HG03354 (cell line): ENCODE measurements at regions not wholly inside any gene's neighbourhood (a gene's known extent, or its start where the extent isn't known, plus 50 kb on each side); places are given as distances from the start of the nearest gene placed in this dataset.
"Not testable (repeated sequence)": the region's sequence is repeated elsewhere in the genome, so short reads cannot be mapped to it uniquely, and the experiment has no call there.

Experiments used
- ATAC-seq: cut with Tn5 transposase; IDR thresholded peaks from one replicate; pipeline ENCODE4 v1.9.1; 2021; ENCODE audit warnings: mild to moderate bottlenecking; ENCODE audit not compliant: unreplicated experiment, poor library complexity, severe bottlenecking

DNA sequence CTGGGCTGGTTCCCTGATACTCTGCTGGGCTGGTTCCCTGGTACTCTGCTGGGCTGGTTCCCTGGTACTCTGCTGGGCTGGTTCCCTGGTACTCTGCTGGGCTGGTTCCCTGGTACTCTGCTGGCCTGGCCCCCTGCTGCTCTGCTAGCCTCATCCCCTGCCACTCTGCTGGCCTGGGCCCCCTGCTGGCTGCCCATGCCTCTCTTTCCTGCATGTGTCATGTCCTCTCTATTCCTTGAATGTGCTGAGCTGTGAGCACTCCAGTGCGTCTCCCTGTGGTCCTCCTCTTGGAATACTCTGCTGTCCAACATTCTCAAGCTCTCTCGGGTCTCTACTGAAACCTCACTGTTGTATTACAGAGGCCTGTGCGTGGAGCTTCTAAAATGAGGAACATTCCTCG is 216.3 kb downstream of the RNF144A start:
- no peak for ATAC-seq

- no peak for ATAC-seq
These were observed 223.1 kb downstream of the RNF144A start for GRCh38 chr2:7140306-7140705.

- no peak for ATAC-seq
These were observed 228.5 kb downstream of the RNF144A start for GRCh38 chr2:7145707-7146106.

GRCh38 chr2:7146151-7146550 is 228.9 kb downstream of the RNF144A start:
- no peak for ATAC-seq

- ATAC-seq: no peak
These were observed 237.4 kb downstream of the RNF144A start for GRCh38 chr2:7154656-7155055.

DNA sequence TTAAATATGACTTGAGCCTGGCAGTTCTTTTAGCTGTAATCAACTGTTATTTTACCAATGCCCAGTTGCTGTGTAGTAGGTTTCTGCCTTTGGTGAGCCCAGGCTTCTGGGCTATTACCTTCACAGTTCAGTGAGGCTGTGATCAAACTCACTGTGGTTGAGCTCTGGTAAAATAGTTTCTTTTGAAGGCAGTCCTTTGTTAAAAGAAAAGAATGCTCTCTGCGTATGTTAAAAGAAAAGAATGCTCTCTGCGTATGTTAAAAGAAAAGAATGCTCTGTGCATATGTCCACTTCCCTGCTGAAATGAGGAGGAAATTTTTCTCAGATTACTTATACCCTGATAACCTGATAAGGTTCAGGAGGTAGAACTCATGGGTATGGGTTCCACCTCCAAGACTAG is 244.3 kb downstream of the RNF144A start:
- ATAC-seq: no peak

GRCh38 chr2:7165736-7166135 is 248.5 kb downstream of the RNF144A start:
- ATAC-seq: no peak

DNA sequence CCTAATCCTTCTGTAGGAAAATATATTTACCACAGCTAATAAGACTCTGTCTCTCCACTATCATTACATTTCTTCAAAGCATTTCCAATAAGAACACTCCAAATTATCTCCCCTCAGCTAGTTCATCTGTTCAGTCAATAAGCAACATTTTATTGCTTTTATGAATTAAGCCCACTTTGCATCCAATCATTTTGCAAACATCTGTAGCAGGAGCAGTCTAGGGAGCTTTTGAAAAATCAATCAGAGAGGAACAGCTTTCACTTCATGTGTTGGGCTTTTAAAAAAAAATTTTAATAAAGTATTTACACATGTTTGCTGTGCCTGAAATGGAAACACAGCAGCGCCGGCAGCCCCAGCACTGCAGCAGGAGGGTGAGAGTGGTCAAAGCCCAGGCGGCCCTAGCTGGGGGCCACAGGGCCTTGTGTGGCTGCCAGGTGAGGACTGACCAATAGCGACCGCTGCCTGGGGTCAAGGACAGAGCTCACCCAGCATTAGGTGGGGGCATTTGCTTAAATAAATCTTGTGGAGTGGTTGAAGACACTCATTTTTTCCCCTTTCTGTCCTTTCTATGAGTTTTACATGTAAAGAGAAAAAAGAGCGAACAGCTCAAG is 250.7 kb downstream of the RNF144A start:
- ATAC-seq: no peak

GRCh38 chr2:7169593-7169992 is 252.4 kb downstream of the RNF144A start:
- ATAC-seq: no peak

DNA sequence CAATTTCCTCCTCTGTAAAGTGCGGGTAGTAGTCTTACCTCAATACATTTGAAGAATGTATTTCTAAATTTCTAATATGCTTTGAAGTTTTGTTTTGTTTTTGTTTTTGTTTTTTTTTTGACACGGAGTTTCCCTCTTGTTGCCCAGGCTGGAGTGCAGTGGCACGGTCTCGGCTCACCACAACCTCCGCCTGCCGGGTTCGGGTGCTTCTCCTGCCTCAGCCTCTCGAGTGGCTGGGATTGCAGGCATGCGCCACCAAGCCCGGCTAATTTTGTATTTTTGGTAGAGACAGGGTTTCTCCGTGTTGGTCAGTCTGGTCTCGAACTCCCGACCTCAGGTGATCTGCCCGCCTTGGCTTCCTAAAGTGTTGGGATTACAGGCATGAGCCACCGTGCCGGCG is 261.8 kb downstream of the RNF144A start:
- ATAC-seq: not testable (repeated sequence)

GRCh38 chr2:7180638-7181370 is 263.6 kb downstream of the RNF144A start:
- ATAC-seq: no peak

DNA sequence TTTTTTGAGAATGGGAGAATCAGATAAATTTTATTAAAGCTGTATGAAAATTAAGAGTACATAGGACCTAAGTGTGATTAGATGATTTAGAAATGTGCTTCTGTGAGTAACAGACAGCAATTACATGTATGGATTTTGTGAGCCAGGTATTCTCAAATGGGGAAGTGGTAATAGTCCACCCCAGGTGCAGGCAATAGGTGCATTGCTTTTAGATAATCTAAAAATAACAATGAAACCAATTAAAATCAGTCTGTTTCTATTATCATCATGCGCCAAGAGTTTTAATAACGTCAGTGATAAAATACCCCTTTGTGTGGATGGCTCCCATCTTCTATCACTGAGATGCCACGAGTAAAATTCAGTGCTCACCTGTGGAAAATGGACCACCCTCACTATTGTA is 265.3 kb downstream of the RNF144A start:
- no peak for ATAC-seq

DNA sequence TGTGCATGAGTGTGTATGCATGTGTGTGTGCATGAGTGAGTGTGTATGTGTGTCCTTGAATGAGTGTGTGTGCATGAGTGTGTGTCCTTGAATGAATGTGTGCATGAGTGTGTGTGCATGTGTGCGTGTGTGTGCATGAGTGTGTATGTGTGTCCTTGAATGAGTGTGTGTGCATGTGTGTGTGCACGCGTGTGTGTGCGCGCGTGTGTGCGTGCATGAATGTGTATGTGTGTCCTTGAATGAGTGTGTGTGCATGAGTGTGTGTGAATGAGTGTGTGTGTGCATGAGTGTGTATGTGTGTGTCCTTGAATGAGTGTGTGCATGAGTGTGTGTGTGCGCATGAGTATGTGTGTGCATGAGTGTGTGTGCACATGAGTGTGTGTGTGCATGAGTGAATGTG is 271.9 kb downstream of the RNF144A start:
- ATAC-seq: no peak

- no peak for ATAC-seq
These were observed 273.5 kb downstream of the RNF144A start for GRCh38 chr2:7190587-7191324.

- ATAC-seq: no peak
These were observed 274.7 kb downstream of the RNF144A start for GRCh38 chr2:7191932-7192331.

- no peak for ATAC-seq
These were observed 276.2 kb downstream of the RNF144A start for GRCh38 chr2:7193457-7193856.

DNA sequence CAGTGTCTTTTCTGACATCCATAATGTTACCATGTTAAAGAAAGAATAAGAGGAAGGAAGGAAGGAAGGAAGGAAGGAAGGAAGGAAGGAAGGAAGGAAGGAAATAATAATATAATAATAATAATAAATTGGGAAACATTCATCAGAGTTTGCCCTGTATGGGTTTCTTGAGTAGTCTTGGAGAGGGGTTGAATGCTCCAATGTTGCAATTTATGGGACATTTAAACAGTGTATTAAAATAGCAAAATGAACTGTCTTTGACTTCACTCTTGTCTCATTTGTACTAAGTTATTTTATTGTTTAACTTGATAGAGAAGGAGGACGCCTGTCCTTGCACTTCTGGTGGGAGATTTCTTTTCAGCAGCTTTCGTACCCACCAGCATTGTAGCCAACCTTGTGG is 277.7 kb downstream of the RNF144A start:
- no peak for ATAC-seq

GRCh38 chr2:7196883-7197282 is 279.7 kb downstream of the RNF144A start:
- no peak for ATAC-seq

DNA sequence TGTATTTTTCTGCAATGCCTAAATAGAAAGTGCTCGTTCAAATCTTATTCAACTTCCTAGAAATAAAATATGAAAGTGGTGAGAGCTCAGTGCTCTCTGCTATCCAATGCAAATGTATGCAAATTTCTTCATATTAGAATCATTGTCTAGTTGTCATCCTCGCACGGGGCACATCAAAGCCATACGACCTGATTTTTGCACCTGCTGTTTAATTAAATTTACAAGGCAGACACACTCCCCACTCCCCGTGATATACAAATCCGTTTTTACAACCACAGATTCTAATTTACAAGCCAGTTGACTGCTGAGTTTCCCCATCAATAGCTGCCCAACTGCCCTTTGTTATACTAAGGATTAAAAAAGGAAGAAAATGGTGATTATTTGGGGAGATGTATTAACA is 284.6 kb downstream of the RNF144A start:
- no peak for ATAC-seq

GRCh38 chr2:7203056-7203467 is 285.9 kb downstream of the RNF144A start:
- peak; percentile 78 for ATAC-seq
